ENCODE measurements at regions not wholly inside any gene's neighbourhood (a gene's known extent, or its start where the extent isn't known, plus 50 kb on each side); places are given as distances from the start of the nearest gene placed in this dataset.

DNA sequence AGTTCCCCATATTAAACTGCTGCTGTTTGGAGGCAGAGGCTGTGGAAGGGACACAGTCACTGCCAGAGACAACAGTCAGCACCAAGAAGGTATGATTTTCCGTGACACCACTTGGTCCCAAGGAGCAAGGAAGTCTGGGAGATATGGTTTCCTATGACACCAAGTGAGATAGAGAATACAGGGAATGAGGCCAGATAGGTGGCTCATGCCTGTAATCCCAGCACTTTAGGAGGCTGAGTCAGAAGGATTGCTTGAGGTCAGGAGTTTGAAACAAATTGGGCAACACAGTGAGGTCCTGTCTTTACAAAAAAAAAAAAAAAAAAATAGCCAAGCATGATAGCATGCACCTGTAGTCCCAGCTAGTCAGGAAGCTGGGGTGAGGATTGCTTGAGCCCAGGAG is 90.8 kb downstream of the ABCC12 start:
- TF ChIP-seq, protein P1, sequence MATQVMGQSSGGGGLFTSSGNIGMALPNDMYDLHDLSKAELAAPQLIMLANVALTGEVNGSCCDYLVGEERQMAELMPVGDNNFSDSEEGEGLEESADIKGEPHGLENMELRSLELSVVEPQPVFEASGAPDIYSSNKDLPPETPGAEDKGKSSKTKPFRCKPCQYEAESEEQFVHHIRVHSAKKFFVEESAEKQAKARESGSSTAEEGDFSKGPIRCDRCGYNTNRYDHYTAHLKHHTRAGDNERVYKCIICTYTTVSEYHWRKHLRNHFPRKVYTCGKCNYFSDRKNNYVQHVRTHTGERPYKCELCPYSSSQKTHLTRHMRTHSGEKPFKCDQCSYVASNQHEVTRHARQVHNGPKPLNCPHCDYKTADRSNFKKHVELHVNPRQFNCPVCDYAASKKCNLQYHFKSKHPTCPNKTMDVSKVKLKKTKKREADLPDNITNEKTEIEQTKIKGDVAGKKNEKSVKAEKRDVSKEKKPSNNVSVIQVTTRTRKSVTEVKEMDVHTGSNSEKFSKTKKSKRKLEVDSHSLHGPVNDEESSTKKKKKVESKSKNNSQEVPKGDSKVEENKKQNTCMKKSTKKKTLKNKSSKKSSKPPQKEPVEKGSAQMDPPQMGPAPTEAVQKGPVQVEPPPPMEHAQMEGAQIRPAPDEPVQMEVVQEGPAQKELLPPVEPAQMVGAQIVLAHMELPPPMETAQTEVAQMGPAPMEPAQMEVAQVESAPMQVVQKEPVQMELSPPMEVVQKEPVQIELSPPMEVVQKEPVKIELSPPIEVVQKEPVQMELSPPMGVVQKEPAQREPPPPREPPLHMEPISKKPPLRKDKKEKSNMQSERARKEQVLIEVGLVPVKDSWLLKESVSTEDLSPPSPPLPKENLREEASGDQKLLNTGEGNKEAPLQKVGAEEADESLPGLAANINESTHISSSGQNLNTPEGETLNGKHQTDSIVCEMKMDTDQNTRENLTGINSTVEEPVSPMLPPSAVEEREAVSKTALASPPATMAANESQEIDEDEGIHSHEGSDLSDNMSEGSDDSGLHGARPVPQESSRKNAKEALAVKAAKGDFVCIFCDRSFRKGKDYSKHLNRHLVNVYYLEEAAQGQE (IDR thresholded peaks at IDR 0.05; ENCODE audit: insufficient read depth in 1 of 2, low read depth in 2 of 2, low read length in 1 of 2), result no peak
- TF ChIP-seq, protein P2, sequence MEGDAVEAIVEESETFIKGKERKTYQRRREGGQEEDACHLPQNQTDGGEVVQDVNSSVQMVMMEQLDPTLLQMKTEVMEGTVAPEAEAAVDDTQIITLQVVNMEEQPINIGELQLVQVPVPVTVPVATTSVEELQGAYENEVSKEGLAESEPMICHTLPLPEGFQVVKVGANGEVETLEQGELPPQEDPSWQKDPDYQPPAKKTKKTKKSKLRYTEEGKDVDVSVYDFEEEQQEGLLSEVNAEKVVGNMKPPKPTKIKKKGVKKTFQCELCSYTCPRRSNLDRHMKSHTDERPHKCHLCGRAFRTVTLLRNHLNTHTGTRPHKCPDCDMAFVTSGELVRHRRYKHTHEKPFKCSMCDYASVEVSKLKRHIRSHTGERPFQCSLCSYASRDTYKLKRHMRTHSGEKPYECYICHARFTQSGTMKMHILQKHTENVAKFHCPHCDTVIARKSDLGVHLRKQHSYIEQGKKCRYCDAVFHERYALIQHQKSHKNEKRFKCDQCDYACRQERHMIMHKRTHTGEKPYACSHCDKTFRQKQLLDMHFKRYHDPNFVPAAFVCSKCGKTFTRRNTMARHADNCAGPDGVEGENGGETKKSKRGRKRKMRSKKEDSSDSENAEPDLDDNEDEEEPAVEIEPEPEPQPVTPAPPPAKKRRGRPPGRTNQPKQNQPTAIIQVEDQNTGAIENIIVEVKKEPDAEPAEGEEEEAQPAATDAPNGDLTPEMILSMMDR (IDR thresholded peaks at IDR 0.05), result no peak
- TF ChIP-seq SIN3A (IDR thresholded peaks at IDR 0.05; ENCODE audit: borderline replicate concordance, insufficient read depth, low read depth, low read length) (no peak), TCF7L2 (IDR thresholded peaks at IDR 0.05; ENCODE audit: low read depth, low read length) (no peak), POLR2AphosphoS5 (IDR thresholded peaks at IDR 0.05; ENCODE audit: low read depth, low read length) (no peak)
- DNase-seq (ENCODE audit: low read depth, low spot score) (no peak), ATAC-seq (no peak)
- Histone ChIP-seq H3K9me3 (ENCODE audit: control insufficient read depth, insufficient read depth, low read depth, low read length) (no peaks in the 10 kb centered on the region), H3K36me3 (ENCODE audit: control insufficient read depth, insufficient read depth, low read length) (no peaks in the 10 kb centered on the region), H3K27me3 (ENCODE audit: control insufficient read depth, insufficient read depth, low read length) (no peaks in the 10 kb centered on the region), H3K27ac (ENCODE audit: low read length) (no peak overlapping the region), H3K4me1 (ENCODE audit: control insufficient read depth, insufficient read depth, low read length) (no peaks in the 10 kb centered on the region), H3K4me3 (ENCODE audit: low read depth in 2 of 2, low read length in 2 of 2) (no peak overlapping the region)
- CTCF ChIA-PET, result no interaction called here
- intact Hi-C loops (cut with micrococcal nuclease; ENCODE audit: unreplicated experiment) (no loop called here), in situ Hi-C loops (cut with HindIII; ENCODE audit: low pct_unique_long_range_greater_than_20kb, low sequenced_read_pairs) (no loop called here)
- POLR2A ChIA-PET, result no interaction called here
- no TSS peak for BruUV-seq (replicated peaks)

DNA sequence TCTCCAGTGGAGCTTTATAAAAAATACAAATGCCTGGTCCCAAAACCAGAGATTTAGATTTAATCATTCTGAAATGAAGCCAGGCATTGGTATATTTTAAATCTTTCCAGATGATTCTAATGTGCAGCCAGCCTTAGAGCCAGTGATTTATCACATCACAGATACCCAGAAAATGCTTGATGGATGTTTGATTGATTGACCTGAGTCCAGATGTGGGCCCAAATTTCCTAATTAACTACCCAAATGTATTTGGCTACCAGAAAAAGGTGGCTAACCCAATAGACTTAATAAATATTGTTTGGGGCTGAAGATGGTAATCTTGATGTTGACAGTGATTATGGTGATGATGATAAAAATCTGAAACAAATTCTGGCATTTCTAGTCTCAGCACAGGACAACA is 93.1 kb downstream of the ABCC12 start:
- POLR2A ChIA-PET, result no interaction called here
- intact Hi-C loops (cut with micrococcal nuclease; ENCODE audit: unreplicated experiment) (no loop called here), in situ Hi-C loops (cut with HindIII; ENCODE audit: low pct_unique_long_range_greater_than_20kb, low sequenced_read_pairs) (no loop called here)
- TF ChIP-seq POLR2AphosphoS5 (IDR thresholded peaks at IDR 0.05; ENCODE audit: low read depth, low read length) (no peak), TCF7L2 (IDR thresholded peaks at IDR 0.05; ENCODE audit: low read depth, low read length) (no peak), SIN3A (IDR thresholded peaks at IDR 0.05; ENCODE audit: borderline replicate concordance, insufficient read depth, low read depth, low read length) (no peak)
- TF ChIP-seq, protein P1 (IDR thresholded peaks at IDR 0.05; ENCODE audit: insufficient read depth in 1 of 2, low read depth in 2 of 2, low read length in 1 of 2), result no peak
- TF ChIP-seq, protein P2 (IDR thresholded peaks at IDR 0.05), result no peak
- ATAC-seq (no peak), DNase-seq (ENCODE audit: low read depth, low spot score) (no peak)
- H3K27me3 ChIP-seq (ENCODE audit: control insufficient read depth, insufficient read depth, low read length), result no peaks in the 10 kb centered on the region
- H3K36me3 ChIP-seq (ENCODE audit: control insufficient read depth, insufficient read depth, low read length), result no peaks in the 10 kb centered on the region
- CTCF ChIA-PET, result no interaction called here
- H3K4me1 ChIP-seq (ENCODE audit: control insufficient read depth, insufficient read depth, low read length), result no peaks in the 10 kb centered on the region
- H3K4me3 ChIP-seq (ENCODE audit: low read depth in 2 of 2, low read length in 2 of 2), result no peak overlapping the region
- BruUV-seq (replicated peaks), result no TSS peak
- H3K9me3 ChIP-seq (ENCODE audit: control insufficient read depth, insufficient read depth, low read depth, low read length), result no peaks in the 10 kb centered on the region
- no peak overlapping the region for H3K27ac ChIP-seq (ENCODE audit: low read length)
